ENCODE measurements at regions not wholly inside any gene's neighbourhood (a gene's known extent, or its start where the extent isn't known, plus 50 kb on each side); places are given as distances from the start of the nearest gene placed in this dataset.

DNA sequence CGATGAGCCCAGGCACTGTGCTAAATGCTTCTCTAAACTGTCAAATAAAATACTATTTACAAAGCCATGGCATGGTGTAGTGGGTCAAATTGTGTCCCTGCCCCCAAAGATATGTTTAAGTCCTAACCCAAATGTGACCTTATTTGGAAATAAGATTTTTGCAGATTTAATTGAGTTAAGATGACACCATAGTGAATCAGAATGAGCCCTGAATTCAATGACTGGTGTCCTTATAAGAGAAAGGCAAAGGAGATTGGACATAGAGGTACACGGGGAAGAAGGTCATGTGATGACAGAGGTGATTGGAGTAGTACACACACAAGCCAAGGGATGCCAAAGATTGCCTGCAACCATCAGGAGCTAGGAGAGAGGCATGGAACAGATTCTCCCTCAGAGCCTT is 121.6 kb upstream of the VEPH1 start:
- Histone ChIP-seq H4K5ac (ENCODE audit: insufficient read length, low read depth, low read length) (no peak overlapping the region), H3K9ac (ENCODE audit: extremely low read depth, insufficient read length, low read length) (no peak overlapping the region), H3K79me1 (ENCODE audit: insufficient read depth, low read depth, low read length, poor library complexity, severe bottlenecking) (no peaks in the 10 kb centered on the region), H3K56ac (ENCODE audit: insufficient read length, low read depth, low read length) (no peak overlapping the region), H3K9me3 (ENCODE audit: control insufficient read depth, low read depth, low read length) (no peaks in the 10 kb centered on the region), H4K91ac (ENCODE audit: insufficient read length, low read depth, low read length) (no peak overlapping the region), H2AK5ac (ENCODE audit: insufficient read length, low read length) (no peak overlapping the region), H2BK15ac (ENCODE audit: low read depth, low read length) (no peak overlapping the region), H2BK120ac (ENCODE audit: low read depth, low read length, poor library complexity, severe bottlenecking) (no peak overlapping the region), H3K14ac (ENCODE audit: insufficient read depth, low read length) (no peak overlapping the region), H3K27ac (ENCODE audit: insufficient read length, low read depth, low read length) (no peak overlapping the region), H3K4ac (ENCODE audit: low read depth, low read length) (no peak overlapping the region), H3K79me2 (ENCODE audit: insufficient read depth, low read length) (no peaks in the 10 kb centered on the region), H3K23ac (ENCODE audit: insufficient read length, low read depth, low read length) (no peak overlapping the region), H3T11ph (ENCODE audit: low read length) (no peak overlapping the region), H3K4me2 (ENCODE audit: insufficient read depth, insufficient read length, low read length) (no peak overlapping the region), H2BK5ac (ENCODE audit: insufficient read length, low read length) (no peak overlapping the region), H2BK20ac (ENCODE audit: low read depth, low read length, poor library complexity, severe bottlenecking) (no peak overlapping the region), H2BK12ac (ENCODE audit: insufficient read length, low read depth, low read length) (no peak overlapping the region), H2AFZ (ENCODE audit: low read length) (no peak overlapping the region), H4K8ac (replicated peaks; ENCODE audit: insufficient read length, low read depth, low read length) (no peak overlapping the region), H4K20me1 (ENCODE audit: control insufficient read depth, insufficient read depth, insufficient read length) (no peaks in the 10 kb centered on the region), H3K23me2 (ENCODE audit: insufficient read length, low read depth, low read length, poor library complexity, severe bottlenecking) (no peaks in the 10 kb centered on the region), H3K27me3 (ENCODE audit: insufficient read depth, low read length) (no peaks in the 10 kb centered on the region), H3K18ac (ENCODE audit: insufficient read length, low read depth, low read length) (no peak overlapping the region), H3K4me1 (ENCODE audit: insufficient read depth, low read length) (no peaks in the 10 kb centered on the region)
- Mint-ChIP-seq H3K27me3 (ENCODE audit: low read depth) (no peaks in the 10 kb centered on the region), H3K27ac (no peak overlapping the region), H3K36me3 (ENCODE audit: insufficient read depth in 1 of 3, low read depth in 3 of 3) (no peaks in the 10 kb centered on the region), H3K4me1 (no peaks in the 10 kb centered on the region), H3K4me3 (no peak overlapping the region), H3K9me3 (no peaks in the 10 kb centered on the region)
- TF ChIP-seq, protein P1, sequence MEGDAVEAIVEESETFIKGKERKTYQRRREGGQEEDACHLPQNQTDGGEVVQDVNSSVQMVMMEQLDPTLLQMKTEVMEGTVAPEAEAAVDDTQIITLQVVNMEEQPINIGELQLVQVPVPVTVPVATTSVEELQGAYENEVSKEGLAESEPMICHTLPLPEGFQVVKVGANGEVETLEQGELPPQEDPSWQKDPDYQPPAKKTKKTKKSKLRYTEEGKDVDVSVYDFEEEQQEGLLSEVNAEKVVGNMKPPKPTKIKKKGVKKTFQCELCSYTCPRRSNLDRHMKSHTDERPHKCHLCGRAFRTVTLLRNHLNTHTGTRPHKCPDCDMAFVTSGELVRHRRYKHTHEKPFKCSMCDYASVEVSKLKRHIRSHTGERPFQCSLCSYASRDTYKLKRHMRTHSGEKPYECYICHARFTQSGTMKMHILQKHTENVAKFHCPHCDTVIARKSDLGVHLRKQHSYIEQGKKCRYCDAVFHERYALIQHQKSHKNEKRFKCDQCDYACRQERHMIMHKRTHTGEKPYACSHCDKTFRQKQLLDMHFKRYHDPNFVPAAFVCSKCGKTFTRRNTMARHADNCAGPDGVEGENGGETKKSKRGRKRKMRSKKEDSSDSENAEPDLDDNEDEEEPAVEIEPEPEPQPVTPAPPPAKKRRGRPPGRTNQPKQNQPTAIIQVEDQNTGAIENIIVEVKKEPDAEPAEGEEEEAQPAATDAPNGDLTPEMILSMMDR (conservative IDR thresholded peaks at IDR 0.05): no peak
- no CpG with 5 or more reads among the region's 2 CpGs for WGBS (ENCODE audit: extremely low coverage, insufficient read length, low lambda C conversion rate)
- DNase-seq: no peak

All from H9 (cell line).